ENCODE measurements at regions not wholly inside any gene's neighbourhood (a gene's known extent, or its start where the extent isn't known, plus 50 kb on each side); places are given as distances from the start of the nearest gene placed in this dataset.

- no peak for TF ChIP-seq TAF1 (IDR thresholded peaks at IDR 0.05; ENCODE audit: low read depth, low read length)
- TF ChIP-seq EP300 (IDR thresholded peaks at IDR 0.05; ENCODE audit: borderline replicate concordance in 1 of 2, low read depth in 2 of 2, low read length in 2 of 2), result no peak
Observed at GRCh38 chrX:43586830-43587229, 69.3 kb upstream of the MAOA start.
